CD14-positive monocyte (primary cell): ENCODE measurements at regions not wholly inside any gene's neighbourhood (a gene's known extent, or its start where the extent isn't known, plus 50 kb on each side); places are given as distances from the start of the nearest gene placed in this dataset.

Experiments
- DNase-seq, 3 donors: peaks; one replicate each; pipeline ENCODE4 v3.0.0-alpha.2; 2011 to 2022
- H2AFZ ChIP-seq: 2 replicates; pipeline ENCODE4 v1.6.0; 2012; ENCODE audit warnings: mild to moderate bottlenecking, low read depth, low read length, inconsistent platforms; ENCODE audit not compliant: insufficient read depth, poor library complexity, severe bottlenecking
- H3K27ac ChIP-seq, 2 donors: 1 replicate in 1 of 2; 2 replicates in 1 of 2; pipeline ENCODE4 v1.5.1; 2012 to 2013; ENCODE audit warnings: low read length in 2 of 2, control low read depth in 1 of 2, inconsistent platforms in 1 of 2, low read depth in 1 of 2, mild to moderate bottlenecking in 1 of 2
- H3K27me3 ChIP-seq, 2 donors: one replicate each; pipeline versions ENCODE4 v1.6.0 to v1.6.1; 2011 to 2013; ENCODE audit warnings: low read length in 2 of 2; ENCODE audit not compliant: control insufficient read depth in 2 of 2, insufficient read depth in 2 of 2
- H3K36me3 ChIP-seq, 2 donors: replicated peaks in 1 of 2; 1 replicate in 1 of 2; 2 replicates in 1 of 2; pipeline versions ENCODE4 v1.5.1 to v1.6.1; 2012 to 2013; ENCODE audit warnings: low read length in 2 of 2, control low read depth in 1 of 2, inconsistent platforms in 1 of 2, mild to moderate bottlenecking in 1 of 2; ENCODE audit not compliant: insufficient read depth in 2 of 2, control insufficient read depth in 1 of 2
- H3K4me1 ChIP-seq, 2 donors: 1 replicate in 1 of 2; 2 replicates in 1 of 2; pipeline versions ENCODE4 v1.5.1 to v1.6.1; 2012 to 2013; ENCODE audit warnings: low read length in 2 of 2, control low read depth in 1 of 2, inconsistent platforms in 1 of 2, mild to moderate bottlenecking in 1 of 2, moderate library complexity in 1 of 2; ENCODE audit not compliant: insufficient read depth in 2 of 2, control insufficient read depth in 1 of 2
- H3K4me2 ChIP-seq: replicated peaks from 2 replicates; pipeline ENCODE3; 2012; ENCODE audit warnings: low read length, moderate library complexity, mild to moderate bottlenecking; ENCODE audit not compliant: poor library complexity, severe bottlenecking; ENCODE audit errors: extremely low read depth
- H3K4me3 ChIP-seq, 3 experiments: fragments of 200-600 bp in 1 of 3; sonication (generic) in 1 of 3; replicated peaks in 1 of 3; 1 replicate in 2 of 3; 2 replicates in 1 of 3; pipeline ENCODE4 v1.5.1; 2011 to 2013; ENCODE audit warnings: low read length in 3 of 3, mild to moderate bottlenecking in 3 of 3, control low read depth in 2 of 3, low read depth in 2 of 3, inconsistent platforms in 1 of 3, moderate library complexity in 1 of 3
- H3K79me2 ChIP-seq: 2 replicates; pipeline ENCODE4 v1.6.0; 2012; ENCODE audit warnings: mild to moderate bottlenecking, control low read depth, inconsistent platforms, low read length, moderate library complexity; ENCODE audit not compliant: insufficient read depth
- H3K9ac ChIP-seq: 2 replicates; pipeline ENCODE4 v1.6.0; 2017; ENCODE audit warnings: low read length, mild to moderate bottlenecking; ENCODE audit not compliant: insufficient read depth, poor library complexity, severe bottlenecking
- H3K9me3 ChIP-seq, 2 donors: replicated peaks in 1 of 2; 1 replicate in 1 of 2; 2 replicates in 1 of 2; pipeline versions ENCODE4 v1.5.1 to v1.6.1; 2012 to 2013; ENCODE audit warnings: low read length in 2 of 2, control low read depth in 1 of 2; ENCODE audit not compliant: control insufficient read depth in 1 of 2, insufficient read depth in 1 of 2
- H4K20me1 ChIP-seq: 2 replicates; pipeline ENCODE4 v1.6.0; 2012; ENCODE audit warnings: mild to moderate bottlenecking, low read length, control low read depth, moderate library complexity; ENCODE audit not compliant: insufficient read depth
- H3K27ac Mint-ChIP-seq, 7 donors: one replicate each; pipeline ENCODE4 v1.8.0; 2020; ENCODE audit warnings: mild to moderate bottlenecking in 7 of 7, mixed read lengths in 7 of 7, moderate library complexity in 6 of 7, inconsistent platforms in 2 of 7
- H3K27me3 Mint-ChIP-seq, 3 donors: one replicate each; pipeline ENCODE4 v1.8.0; 2021 to 2022; ENCODE audit warnings: low read depth in 3 of 3, mild to moderate bottlenecking in 3 of 3, mixed read lengths in 3 of 3, moderate library complexity in 3 of 3, inconsistent platforms in 1 of 3
- H3K36me3 Mint-ChIP-seq, 2 donors: one replicate each; pipeline ENCODE4 v1.8.0; 2020; ENCODE audit warnings: mixed read lengths in 2 of 2, inconsistent platforms in 1 of 2, mild to moderate bottlenecking in 1 of 2
- H3K4me1 Mint-ChIP-seq: one replicate; pipeline ENCODE4 v1.8.0; 2020; ENCODE audit warnings: mild to moderate bottlenecking, mixed read lengths
- H3K4me3 Mint-ChIP-seq, 2 donors: one replicate each; pipeline ENCODE4 v1.8.0; 2020; ENCODE audit warnings: mild to moderate bottlenecking in 2 of 2, mixed read lengths in 2 of 2, moderate library complexity in 1 of 2
- H3K9me3 Mint-ChIP-seq, 7 donors: one replicate each; pipeline ENCODE4 v1.8.0; 2020 to 2022; ENCODE audit warnings: mixed read lengths in 7 of 7, mild to moderate bottlenecking in 6 of 7, moderate library complexity in 6 of 7, inconsistent platforms in 2 of 7
- WGBS: methylation state at CpG from one replicate; pipeline ENCODE4 v1.1.5; 2013; ENCODE audit warnings: missing lambda C conversion rate; ENCODE audit not compliant: insufficient coverage; 5-methylcytosine and 5-hydroxymethylcytosine counted together
- intact Hi-C, 2 donors: fragments of 100-400 bp; cut with micrococcal nuclease; formaldehyde crosslinking; loops; one replicate each; pipeline versions ENCODE4 v1.15.0 to v1.15.1; 2023
- TF ChIP-seq, protein P1 (sequence below): fragments of 200-600 bp; IDR thresholded peaks from one replicate; pipeline ENCODE4 v1.8.0; 2022; ENCODE audit warnings: antibody characterized with exemption, mild to moderate bottlenecking

GRCh38 chr17:70235252-70235651 lies 65.9 kb downstream of the KCNJ2 start:
- Histone ChIP-seq H3K79me2 (no peaks in the 10 kb centered on the region), H4K20me1 (no peaks in the 10 kb centered on the region), H2AFZ (no peak overlapping the region), H3K9ac (no peak overlapping the region), H3K4me3 (no peak overlapping the region), H3K4me2 (no peak overlapping the region), H3K27me3 (no peaks in the 10 kb centered on the region), H3K27ac (no peak overlapping the region), H3K4me1 (peaks cover 12 to 14% of the 10 kb centered on the region in 2 donors), H3K9me3 (no peaks in the 10 kb centered on the region), H3K36me3 (no peaks in the 10 kb centered on the region)
- H3K4me1 Mint-ChIP-seq = peaks cover 11% of the 10 kb centered on the region
- peaks cover 0 to 4% (median 0%) of the 10 kb centered on the region in 3 donors for H3K27me3 Mint-ChIP-seq
- H3K27ac Mint-ChIP-seq = no peak overlapping the region
- TF ChIP-seq, protein P1, sequence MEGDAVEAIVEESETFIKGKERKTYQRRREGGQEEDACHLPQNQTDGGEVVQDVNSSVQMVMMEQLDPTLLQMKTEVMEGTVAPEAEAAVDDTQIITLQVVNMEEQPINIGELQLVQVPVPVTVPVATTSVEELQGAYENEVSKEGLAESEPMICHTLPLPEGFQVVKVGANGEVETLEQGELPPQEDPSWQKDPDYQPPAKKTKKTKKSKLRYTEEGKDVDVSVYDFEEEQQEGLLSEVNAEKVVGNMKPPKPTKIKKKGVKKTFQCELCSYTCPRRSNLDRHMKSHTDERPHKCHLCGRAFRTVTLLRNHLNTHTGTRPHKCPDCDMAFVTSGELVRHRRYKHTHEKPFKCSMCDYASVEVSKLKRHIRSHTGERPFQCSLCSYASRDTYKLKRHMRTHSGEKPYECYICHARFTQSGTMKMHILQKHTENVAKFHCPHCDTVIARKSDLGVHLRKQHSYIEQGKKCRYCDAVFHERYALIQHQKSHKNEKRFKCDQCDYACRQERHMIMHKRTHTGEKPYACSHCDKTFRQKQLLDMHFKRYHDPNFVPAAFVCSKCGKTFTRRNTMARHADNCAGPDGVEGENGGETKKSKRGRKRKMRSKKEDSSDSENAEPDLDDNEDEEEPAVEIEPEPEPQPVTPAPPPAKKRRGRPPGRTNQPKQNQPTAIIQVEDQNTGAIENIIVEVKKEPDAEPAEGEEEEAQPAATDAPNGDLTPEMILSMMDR = no peak
- no peak for DNase-seq
- H3K9me3 Mint-ChIP-seq = peaks cover 0 to 5% (median 2%) of the 10 kb centered on the region in 7 donors
- no peak overlapping the region for H3K4me3 Mint-ChIP-seq
- intact Hi-C loops = no loop called here
- no peaks in the 10 kb centered on the region for H3K36me3 Mint-ChIP-seq

GRCh38 chr17:70238228-70238627 lies 68.9 kb downstream of the KCNJ2 start:
- no peaks in the 10 kb centered on the region for H3K79me2 ChIP-seq
- Mint-ChIP-seq H3K27me3 (peaks cover 0 to 4% (median 0%) of the 10 kb centered on the region in 3 donors), H3K4me3 (no peak overlapping the region), H3K36me3 (no peaks in the 10 kb centered on the region), H3K27ac (no peak overlapping the region), H3K4me1 (no peaks in the 10 kb centered on the region), H3K9me3 (peaks cover 0 to 3% (median 2%) of the 10 kb centered on the region in 7 donors)
- H3K4me2 ChIP-seq = no peak overlapping the region
- no peak overlapping the region for H3K4me3 ChIP-seq
- H3K36me3 ChIP-seq = no peaks in the 10 kb centered on the region
- H3K9me3 ChIP-seq = no peaks in the 10 kb centered on the region
- WGBS = 100% methylated on average over 1 of the region's 2 CpGs
- no peaks in the 10 kb centered on the region for H4K20me1 ChIP-seq
- no peak overlapping the region for H3K9ac ChIP-seq
- no peaks in the 10 kb centered on the region for H3K4me1 ChIP-seq
- no peak for DNase-seq
- intact Hi-C loops = no loop called here
- H2AFZ ChIP-seq = no peak overlapping the region
- H3K27ac ChIP-seq = no peak overlapping the region
- TF ChIP-seq, protein P1 = no peak
- no peaks in the 10 kb centered on the region for H3K27me3 ChIP-seq
